ENCODE measurements at regions not wholly inside any gene's neighbourhood (a gene's known extent, or its start where the extent isn't known, plus 50 kb on each side); places are given as distances from the start of the nearest gene placed in this dataset.

DNA sequence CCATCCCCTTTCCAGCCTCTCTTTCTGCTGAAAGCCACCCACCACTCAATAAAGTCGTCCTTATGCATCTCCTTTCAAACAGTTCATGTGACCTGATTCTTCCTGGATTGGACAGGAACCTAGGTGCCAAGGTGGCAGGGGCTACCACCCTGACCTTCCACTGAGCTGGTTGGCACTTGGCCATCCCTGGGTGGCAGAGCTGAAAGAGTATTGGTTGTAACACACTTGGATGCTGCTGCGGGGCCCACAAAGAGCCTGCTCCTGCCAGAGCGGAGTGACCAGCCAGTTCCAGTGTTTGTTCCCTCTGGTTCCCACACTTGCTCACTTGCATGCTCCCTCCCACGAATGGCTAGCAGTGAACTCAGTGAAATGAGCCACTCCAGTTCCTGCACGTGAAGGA, 57.2 kb upstream of the OR4C15 start:
- Histone ChIP-seq H3K36me3 (replicated peaks; ENCODE audit: low read depth, low read length) (no peaks in the 10 kb centered on the region), H2AFZ (ENCODE audit: low read depth, low read length) (no peak overlapping the region), H3K9me3 (ENCODE audit: insufficient read depth, low read length) (peaks cover 38% of the 10 kb centered on the region), H3K4me2 (ENCODE audit: low read length) (no peak overlapping the region), H3K27ac (ENCODE audit: low read length) (no peak overlapping the region), H3K27me3 (ENCODE audit: low read depth, low read length) (no peaks in the 10 kb centered on the region), H3K79me2 (ENCODE audit: low read length) (no peaks in the 10 kb centered on the region), H3K9ac (ENCODE audit: low read length) (no peak overlapping the region), H4K20me1 (ENCODE audit: insufficient read depth, low read length) (no peaks in the 10 kb centered on the region), H3K4me3 (ENCODE audit: low read length) (no peak overlapping the region), H3K4me1 (ENCODE audit: low read length) (no peaks in the 10 kb centered on the region)
- TF ChIP-seq, protein P1, sequence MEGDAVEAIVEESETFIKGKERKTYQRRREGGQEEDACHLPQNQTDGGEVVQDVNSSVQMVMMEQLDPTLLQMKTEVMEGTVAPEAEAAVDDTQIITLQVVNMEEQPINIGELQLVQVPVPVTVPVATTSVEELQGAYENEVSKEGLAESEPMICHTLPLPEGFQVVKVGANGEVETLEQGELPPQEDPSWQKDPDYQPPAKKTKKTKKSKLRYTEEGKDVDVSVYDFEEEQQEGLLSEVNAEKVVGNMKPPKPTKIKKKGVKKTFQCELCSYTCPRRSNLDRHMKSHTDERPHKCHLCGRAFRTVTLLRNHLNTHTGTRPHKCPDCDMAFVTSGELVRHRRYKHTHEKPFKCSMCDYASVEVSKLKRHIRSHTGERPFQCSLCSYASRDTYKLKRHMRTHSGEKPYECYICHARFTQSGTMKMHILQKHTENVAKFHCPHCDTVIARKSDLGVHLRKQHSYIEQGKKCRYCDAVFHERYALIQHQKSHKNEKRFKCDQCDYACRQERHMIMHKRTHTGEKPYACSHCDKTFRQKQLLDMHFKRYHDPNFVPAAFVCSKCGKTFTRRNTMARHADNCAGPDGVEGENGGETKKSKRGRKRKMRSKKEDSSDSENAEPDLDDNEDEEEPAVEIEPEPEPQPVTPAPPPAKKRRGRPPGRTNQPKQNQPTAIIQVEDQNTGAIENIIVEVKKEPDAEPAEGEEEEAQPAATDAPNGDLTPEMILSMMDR (IDR thresholded peaks at IDR 0.05; ENCODE audit: low read depth, low read length) = no peak
- no peak for TF ChIP-seq EZH2phosphoT487 (IDR thresholded peaks at IDR 0.05; ENCODE audit: low read depth)

DNA sequence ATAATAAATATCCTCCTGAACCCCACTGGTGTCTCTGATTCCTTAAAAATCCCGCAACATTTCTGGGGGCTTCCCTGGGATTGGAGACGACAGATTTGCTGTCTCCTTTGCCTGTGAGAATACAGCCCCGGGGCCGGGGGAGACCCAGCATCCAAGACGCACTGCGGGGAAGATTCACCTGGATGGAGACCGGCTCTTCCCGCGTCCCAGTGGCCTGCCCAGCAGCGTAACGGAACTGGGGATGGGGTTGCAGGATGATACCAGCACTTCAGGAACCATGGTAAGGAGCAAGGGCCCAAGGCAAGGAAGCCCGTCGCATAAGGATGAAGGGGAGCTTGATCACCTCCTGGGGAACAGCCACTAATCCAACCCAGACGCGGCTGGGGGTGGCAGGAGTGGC, 53.3 kb upstream of the OR4C15 start:
- Histone ChIP-seq H3K4me3 (ENCODE audit: low read length) (no peak overlapping the region), H3K4me1 (ENCODE audit: low read length) (no peaks in the 10 kb centered on the region)

DNA sequence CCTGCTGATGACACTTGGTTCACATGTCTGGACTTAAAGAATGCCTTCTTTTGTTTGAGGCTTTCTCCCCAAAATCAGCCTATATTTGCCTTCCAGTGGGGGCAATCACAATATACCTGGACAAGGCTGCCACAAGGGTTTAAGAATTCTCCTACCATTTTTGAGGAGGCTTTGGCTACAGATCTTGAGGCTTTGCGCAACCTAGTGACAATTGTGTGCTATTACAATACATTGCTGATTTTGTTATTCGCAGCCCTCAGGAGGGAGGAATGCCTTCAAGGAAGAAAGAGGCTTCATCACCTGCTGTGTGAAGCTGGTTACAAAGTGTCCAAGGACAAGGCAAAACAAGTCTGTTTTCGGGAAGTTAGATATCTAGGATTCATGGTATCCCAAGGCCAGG, 50.8 kb upstream of the OR4C15 start:
- Histone ChIP-seq H3K36me3 (replicated peaks; ENCODE audit: low read depth, low read length) (no peaks in the 10 kb centered on the region), H3K9me3 (ENCODE audit: insufficient read depth, low read length) (0 out of 2 replicates have a peak, but pooled peaks cover 8% of the 10 kb centered on the region), H3K9ac (ENCODE audit: low read length) (no peak overlapping the region), H3K4me3 (ENCODE audit: low read length) (no peak overlapping the region), H4K20me1 (ENCODE audit: insufficient read depth, low read length) (no peaks in the 10 kb centered on the region), H3K4me1 (ENCODE audit: low read length) (no peaks in the 10 kb centered on the region), H2AFZ (ENCODE audit: low read depth, low read length) (no peak overlapping the region), H3K4me2 (ENCODE audit: low read length) (no peak overlapping the region), H3K79me2 (ENCODE audit: low read length) (no peaks in the 10 kb centered on the region), H3K27ac (ENCODE audit: low read length) (no peak overlapping the region), H3K27me3 (ENCODE audit: low read depth, low read length) (no peaks in the 10 kb centered on the region)
- TF ChIP-seq EZH2phosphoT487 (IDR thresholded peaks at IDR 0.05; ENCODE audit: low read depth) = no peak
- TF ChIP-seq, protein P1 (IDR thresholded peaks at IDR 0.05; ENCODE audit: low read depth, low read length) = peak; percentile 29; the same call in 1 of the 2 replicates

More for the DNA sequence above, 53.3 kb upstream of the OR4C15 start:
- Histone ChIP-seq H3K9me3 (ENCODE audit: insufficient read depth, low read length) (peaks cover 18% of the 10 kb centered on the region), H3K79me2 (ENCODE audit: low read length) (no peaks in the 10 kb centered on the region), H2AFZ (ENCODE audit: low read depth, low read length) (no peak overlapping the region), H3K27ac (ENCODE audit: low read length) (no peak overlapping the region), H3K9ac (ENCODE audit: low read length) (no peak overlapping the region), H3K27me3 (ENCODE audit: low read depth, low read length) (no peaks in the 10 kb centered on the region), H4K20me1 (ENCODE audit: insufficient read depth, low read length) (no peaks in the 10 kb centered on the region), H3K4me2 (ENCODE audit: low read length) (no peak overlapping the region), H3K36me3 (replicated peaks; ENCODE audit: low read depth, low read length) (no peaks in the 10 kb centered on the region)
- TF ChIP-seq, protein P1 (IDR thresholded peaks at IDR 0.05; ENCODE audit: low read depth, low read length) = no peak
- no peak for TF ChIP-seq EZH2phosphoT487 (IDR thresholded peaks at IDR 0.05; ENCODE audit: low read depth)
